ENCODE measurements at regions not wholly inside any gene's neighbourhood (a gene's known extent, or its start where the extent isn't known, plus 50 kb on each side); places are given as distances from the start of the nearest gene placed in this dataset.

- no peak for TF ChIP-seq CTCF (IDR thresholded peaks at IDR 0.05)
- no peak for TF ChIP-seq GATA2 (CRISPR knock-in tag; IDR thresholded peaks at IDR 0.05)
- no peak for TF ChIP-seq NRF1 (IDR thresholded peaks at IDR 0.05; ENCODE audit: low read depth, low read length)
Measured at GRCh38 chr7:84627250-84627649, 432.7 kb upstream of the SEMA3A start.
